RWPE1 (cell line): ENCODE measurements at regions not wholly inside any gene's neighbourhood (a gene's known extent, or its start where the extent isn't known, plus 50 kb on each side); places are given as distances from the start of the nearest gene placed in this dataset.

Experiments used
- CTCF ChIA-PET: fragments of 350-600 bp; sonication (Branson Sonifier 250); formaldehyde crosslinking; extraction: SDS; loops from one replicate; lab custom pipeline; 2021; lab: Yijun Ruan, JAX
- POLR2A ChIA-PET: fragments of 400-600 bp; formaldehyde crosslinking; extraction: SDS; loops from one replicate; lab custom pipeline; 2020; ENCODE audit warnings: antibody characterized with exemption; ENCODE audit not compliant: low non-redundant PET; lab: Yijun Ruan, JAX
- DNase-seq: peaks from one replicate; pipeline ENCODE4 v3.0.0; 2012; ENCODE audit warnings: low spot score
- H3K27ac ChIP-seq: fragments of 450-650 bp; 2 replicates; pipeline ENCODE4 v1.5.1; 2017
- TF ChIP-seq, protein P1 (sequence below): fragments of 450-650 bp; conservative IDR thresholded peaks from 2 replicates; pipeline ENCODE4 v1.5.1; 2017; ENCODE audit warnings: low read depth, mild to moderate bottlenecking

DNA sequence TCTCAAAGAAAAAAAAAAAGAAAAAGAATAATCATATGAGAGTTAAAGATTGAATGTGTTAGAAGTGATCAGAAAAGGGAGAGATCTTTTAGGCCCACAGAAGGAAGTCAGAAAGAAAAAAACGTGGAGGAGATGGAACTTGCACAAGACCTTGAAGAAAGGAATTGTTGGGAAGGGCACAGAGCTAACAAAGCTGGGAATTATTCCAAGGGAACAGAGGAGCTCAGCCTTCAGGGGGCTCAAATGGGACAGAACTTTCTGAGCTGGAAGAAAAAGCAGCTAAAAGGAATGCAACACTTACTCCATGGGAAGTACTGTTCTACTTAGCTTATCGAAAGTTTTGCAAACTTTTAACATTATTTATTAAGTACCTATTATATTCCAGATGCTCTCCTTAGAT lies 153.4 kb upstream of the ADRA1B start:
- H3K27ac ChIP-seq, result no peak overlapping the region
- DNase-seq, result no peak
- ChIA-PET CTCF (interaction anchor here (0.7 kb wide), 1 partner anchor 9 kb away, joined by 3 read pairs; no protein-coding TSS in a partner anchor), POLR2A (no interaction called here)
- TF ChIP-seq, protein P1, sequence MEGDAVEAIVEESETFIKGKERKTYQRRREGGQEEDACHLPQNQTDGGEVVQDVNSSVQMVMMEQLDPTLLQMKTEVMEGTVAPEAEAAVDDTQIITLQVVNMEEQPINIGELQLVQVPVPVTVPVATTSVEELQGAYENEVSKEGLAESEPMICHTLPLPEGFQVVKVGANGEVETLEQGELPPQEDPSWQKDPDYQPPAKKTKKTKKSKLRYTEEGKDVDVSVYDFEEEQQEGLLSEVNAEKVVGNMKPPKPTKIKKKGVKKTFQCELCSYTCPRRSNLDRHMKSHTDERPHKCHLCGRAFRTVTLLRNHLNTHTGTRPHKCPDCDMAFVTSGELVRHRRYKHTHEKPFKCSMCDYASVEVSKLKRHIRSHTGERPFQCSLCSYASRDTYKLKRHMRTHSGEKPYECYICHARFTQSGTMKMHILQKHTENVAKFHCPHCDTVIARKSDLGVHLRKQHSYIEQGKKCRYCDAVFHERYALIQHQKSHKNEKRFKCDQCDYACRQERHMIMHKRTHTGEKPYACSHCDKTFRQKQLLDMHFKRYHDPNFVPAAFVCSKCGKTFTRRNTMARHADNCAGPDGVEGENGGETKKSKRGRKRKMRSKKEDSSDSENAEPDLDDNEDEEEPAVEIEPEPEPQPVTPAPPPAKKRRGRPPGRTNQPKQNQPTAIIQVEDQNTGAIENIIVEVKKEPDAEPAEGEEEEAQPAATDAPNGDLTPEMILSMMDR, result no peak

DNA sequence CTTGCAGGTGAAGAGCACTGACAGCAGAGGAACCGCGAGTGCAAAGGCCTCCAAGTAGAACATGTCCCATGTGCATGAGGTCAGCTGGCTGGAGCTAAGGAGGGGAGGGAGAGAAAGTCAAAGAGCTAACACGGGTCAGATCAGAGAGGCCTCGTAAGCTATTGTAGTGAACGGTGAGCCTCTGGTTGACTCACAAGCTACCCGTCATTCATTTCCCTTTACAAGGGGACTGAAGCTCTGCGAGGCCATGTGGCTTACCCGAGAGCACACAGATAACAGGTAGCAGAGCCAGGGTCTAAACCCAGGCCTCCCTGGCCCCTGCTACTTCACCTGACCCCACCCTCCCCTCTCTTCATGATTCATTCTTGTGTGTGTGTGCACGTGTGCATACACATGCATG lies 152.7 kb upstream of the ADRA1B start:
- POLR2A ChIA-PET, result no interaction called here
- CTCF ChIA-PET, result no interaction called here
- TF ChIP-seq, protein P1, result no peak
- H3K27ac ChIP-seq, result no peak overlapping the region
- DNase-seq, result no peak

DNA sequence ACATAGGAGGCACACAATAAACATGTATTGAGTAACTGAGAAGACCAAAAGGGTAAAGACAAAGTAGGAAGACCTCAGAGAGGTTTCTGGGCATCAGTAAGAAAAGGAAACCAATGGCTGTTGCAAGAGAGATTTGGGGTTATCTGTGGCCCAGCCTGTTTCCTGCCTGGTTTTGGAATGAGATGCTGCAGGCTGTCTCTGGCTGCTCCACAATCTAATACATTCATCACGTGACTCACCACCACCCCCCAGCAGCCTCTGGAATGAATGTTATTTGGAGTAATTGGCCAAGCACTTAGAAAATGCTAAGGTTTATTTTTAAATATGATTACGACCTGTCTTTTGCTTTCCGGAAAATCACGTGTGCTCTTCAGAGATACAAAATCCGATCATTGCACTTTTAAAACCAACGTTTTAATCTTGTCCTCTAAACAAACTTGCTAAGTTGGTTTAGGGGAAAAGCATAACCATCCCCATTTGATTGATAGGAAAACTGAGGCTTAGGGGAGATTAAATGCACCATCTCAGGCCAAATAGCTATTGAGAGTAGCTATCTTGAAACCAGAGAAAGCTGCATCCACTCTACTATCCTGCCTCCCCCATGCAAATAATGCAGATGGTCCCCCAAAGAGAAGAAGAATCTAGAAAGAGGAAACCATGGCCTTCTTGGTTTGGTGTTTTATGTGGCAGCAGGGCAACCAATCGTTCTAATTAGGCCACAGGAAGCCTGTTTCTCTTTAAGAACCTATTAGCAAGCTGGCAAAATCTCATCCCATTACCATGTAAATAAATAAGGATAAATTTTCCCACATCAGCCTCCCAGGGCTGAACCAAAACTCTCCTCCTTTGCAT lies 151.8 kb upstream of the ADRA1B start:
- peak; percentile 46 for DNase-seq
- TF ChIP-seq, protein P1, result no peak
- POLR2A ChIA-PET, result no interaction called here
- CTCF ChIA-PET, result no interaction called here
- H3K27ac ChIP-seq, result no peak overlapping the region

DNA sequence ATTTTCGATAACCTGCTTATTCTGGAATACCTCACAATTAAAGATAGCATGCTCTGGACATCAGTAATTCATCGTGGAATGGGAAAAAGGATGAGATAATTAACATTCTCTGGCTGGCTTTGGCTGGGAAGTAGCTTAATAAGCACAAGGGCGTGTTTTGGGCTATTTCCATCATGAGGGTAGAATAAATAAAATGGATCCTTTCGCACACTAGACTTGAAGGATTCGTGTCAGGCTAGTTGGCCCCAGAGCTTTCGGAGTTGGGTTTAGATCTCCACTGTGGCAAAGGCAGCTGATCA lies 151.2 kb upstream of the ADRA1B start:
- no peak overlapping the region for H3K27ac ChIP-seq
- CTCF ChIA-PET, result interaction anchor here (0.6 to 0.7 kb wide), 2 partner anchors 565 to 1009 kb away, joined by 3 read pairs; no protein-coding TSS in a partner anchor
- TF ChIP-seq, protein P1, result no peak
- no peak for DNase-seq
- POLR2A ChIA-PET, result no interaction called here

DNA sequence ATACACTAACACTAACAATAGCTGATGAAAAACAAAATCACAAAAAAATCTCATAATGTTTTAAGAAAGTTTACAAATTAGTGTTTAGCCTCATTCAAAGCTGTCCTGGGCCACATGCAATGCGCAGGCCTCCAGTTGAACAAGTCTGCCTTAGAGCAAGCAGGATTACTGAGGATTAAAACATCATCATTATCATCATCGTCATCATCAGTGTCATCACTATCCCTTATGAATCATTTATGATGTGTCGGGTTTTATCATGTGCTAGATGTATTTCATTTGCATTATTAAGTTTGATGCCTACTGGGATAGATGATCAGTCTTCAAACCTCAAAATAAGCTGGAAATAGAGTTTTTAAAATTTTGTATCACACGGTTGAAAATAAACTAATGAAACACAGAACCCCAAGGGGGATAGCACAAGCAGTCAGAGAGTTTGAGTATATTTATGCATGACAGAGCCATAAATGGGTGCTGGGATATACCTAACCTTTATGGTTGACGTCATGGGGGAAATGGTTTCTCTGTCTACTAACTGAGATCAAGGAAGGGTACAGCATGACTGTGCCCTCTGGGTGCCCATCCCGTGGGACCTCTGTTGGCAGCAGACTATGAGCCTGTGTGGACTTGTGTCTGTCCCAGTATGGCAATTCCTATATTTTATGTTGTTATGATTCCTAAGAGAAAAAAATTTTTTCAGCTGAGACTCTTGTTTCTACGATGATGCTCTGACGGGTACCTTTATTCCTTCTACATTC lies 150.3 kb upstream of the ADRA1B start:
- no peak overlapping the region for H3K27ac ChIP-seq
- CTCF ChIA-PET, result interaction anchor here (0.6 to 0.7 kb wide), 2 partner anchors 566 to 1010 kb away, joined by 3 read pairs; no protein-coding TSS in a partner anchor
- DNase-seq, result no peak
- TF ChIP-seq, protein P1, result no peak
- POLR2A ChIA-PET, result no interaction called here

DNA sequence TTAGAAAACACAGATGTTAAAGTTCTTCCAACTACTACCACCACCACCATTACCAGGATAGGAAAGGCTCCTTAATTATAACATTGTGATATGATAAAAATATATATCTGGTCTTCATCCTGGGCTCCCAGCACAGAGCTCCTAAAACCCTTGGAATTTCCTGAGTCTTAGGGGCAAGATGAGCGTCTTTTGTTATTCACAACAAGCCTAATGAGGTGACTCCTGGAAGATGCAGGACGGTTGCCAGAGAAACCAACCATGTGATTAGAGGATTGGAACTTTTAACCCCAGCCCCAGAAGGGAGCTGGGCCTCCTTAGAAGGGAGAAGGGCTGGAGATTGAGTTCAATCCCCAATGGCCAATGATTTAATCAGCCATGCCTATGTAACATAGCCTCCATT lies 148.0 kb upstream of the ADRA1B start:
- DNase-seq, result no peak
- H3K27ac ChIP-seq, result no peak overlapping the region
- TF ChIP-seq, protein P1, result no peak
- ChIA-PET POLR2A (no interaction called here), CTCF (no interaction called here)
